HepG2 (cell line): ENCODE measurements at regions not wholly inside any gene's neighbourhood (a gene's known extent, or its start where the extent isn't known, plus 50 kb on each side); places are given as distances from the start of the nearest gene placed in this dataset.
A peak's percentile ranks its signal among the peaks of the same experiment; 100 is the strongest.

Experiments used
- ATAC-seq: fragments of 200-7000 bp; cut with Tn5 transposase; 3 replicates; pipeline ENCODE4 v1.9.1; 2020; ENCODE audit warnings: mild to moderate bottlenecking, moderate library complexity
- BruUV-seq: library from RNA; stranded (reverse); fragments of 400-500 nt; replicated peaks from 2 replicates; lab custom pipeline; 2021; lab: Mats Ljungman, UMichigan
- CTCF ChIA-PET: fragments of 300-600 bp; formaldehyde crosslinking; extraction: SDS; loops from one replicate; lab custom pipeline; 2021; ENCODE audit warnings: low total read pairs, inconsistent platforms, low intra/inter-chr PET ratio; lab: Yijun Ruan, JAX
- POLR2A ChIA-PET: fragments of 350-600 bp; sonication (Branson Sonifier 250); formaldehyde crosslinking; loops from one replicate; lab custom pipeline; 2020; ENCODE audit warnings: antibody characterized with exemption, inconsistent platforms; lab: Yijun Ruan, JAX
- DNase-seq: peaks from one replicate; pipeline ENCODE4 v3.0.0-alpha.2; 2015; ENCODE audit warnings: low spot score
- FAIRE-seq: peaks from 3 replicates; lab custom pipeline; 2011; peaks lifted over from hg19 to GRCh38; lab: Jason Lieb, UNC
- H2AFZ ChIP-seq: one replicate; pipeline ENCODE4 v1.6.1; 2011; ENCODE audit warnings: low read length, inconsistent platforms
- H3K27ac ChIP-seq: fragments of 300-600 bp; 3 replicates; pipeline ENCODE4 v1.8.0; 2011; ENCODE audit warnings: mixed run types, mild to moderate bottlenecking, mixed read lengths, low read length, inconsistent platforms; ENCODE audit not compliant: insufficient read depth; ENCODE audit errors: extremely low read length
- H3K27me3 ChIP-seq, 2 experiments: fragments of 200-600 bp in 1 of 2; 2 replicates in 1 of 2; 3 replicates in 1 of 2; pipeline versions ENCODE4 v1.6.0 to v1.8.0; 2011; ENCODE audit warnings: low read length in 2 of 2, mild to moderate bottlenecking in 2 of 2, moderate library complexity in 2 of 2, inconsistent platforms in 1 of 2; ENCODE audit not compliant: insufficient read depth in 2 of 2, control insufficient read depth in 1 of 2
- H3K36me3 ChIP-seq, 2 experiments: fragments of 200-600 bp in 1 of 2; replicated peaks in 1 of 2; 2 replicates in 1 of 2; 3 replicates in 1 of 2; pipeline versions ENCODE4 v1.5.1 to v1.8.0; 2011; ENCODE audit warnings: low read length in 2 of 2, inconsistent platforms in 1 of 2; ENCODE audit not compliant: insufficient read depth in 2 of 2, control insufficient read depth in 1 of 2
- H3K4me1 ChIP-seq: 2 replicates; pipeline ENCODE4 v1.5.1; 2012; ENCODE audit warnings: low read length, inconsistent platforms; ENCODE audit not compliant: insufficient read depth
- H3K4me2 ChIP-seq: 2 replicates; pipeline ENCODE4 v1.6.0; 2011; ENCODE audit warnings: low read depth, low read length, inconsistent platforms
- H3K4me3 ChIP-seq, 3 experiments: fragments of 200-600 bp in 1 of 3; sonication (generic), shearing (Covaris generic) in 1 of 3; replicated peaks in 1 of 3; 2 replicates each; pipeline ENCODE4 v1.5.1; 2011 to 2016; ENCODE audit warnings: low read length in 3 of 3, inconsistent platforms in 2 of 3, low read depth in 2 of 3, mild to moderate bottlenecking in 2 of 3, control low read depth in 1 of 3, mixed read lengths in 1 of 3; ENCODE audit not compliant: insufficient read depth in 1 of 3
- H3K79me2 ChIP-seq: one replicate; pipeline ENCODE4 v1.6.1; 2011; ENCODE audit warnings: low read length, inconsistent platforms; ENCODE audit not compliant: insufficient read depth
- H3K9ac ChIP-seq: 2 replicates; pipeline ENCODE4 v1.6.0; 2011; ENCODE audit warnings: mild to moderate bottlenecking, low read depth, low read length, inconsistent platforms; ENCODE audit not compliant: insufficient read depth
- H3K9me3 ChIP-seq: 2 replicates; pipeline ENCODE4 v1.5.1; 2012; ENCODE audit warnings: mild to moderate bottlenecking, low read length
- H4K20me1 ChIP-seq: 2 replicates; pipeline ENCODE4 v1.6.0; 2011; ENCODE audit warnings: inconsistent platforms, mild to moderate bottlenecking, low read length, moderate library complexity; ENCODE audit not compliant: insufficient read depth
- CBFB ChIP-seq: sonication (generic); formaldehyde crosslinking; IDR thresholded peaks from 2 replicates; pipeline ENCODE4 v1.4.0; 2020; ENCODE audit warnings: missing genetic modification reagents
- CCDC6 ChIP-seq: sonication (generic); formaldehyde crosslinking; IDR thresholded peaks from 2 replicates; pipeline ENCODE4 v1.8.1; 2022; ENCODE audit warnings: mild to moderate bottlenecking, missing genetic modification reagents, moderate library complexity
- CREM ChIP-seq, 2 experiments: sonication (generic) in 1 of 2; formaldehyde crosslinking in 1 of 2; IDR thresholded peaks; 2 replicates each; pipeline versions ENCODE4 v1.4.0 to v1.6.1; 2016 to 2020; ENCODE audit warnings: antibody characterized with exemption in 1 of 2, mild to moderate bottlenecking in 1 of 2, missing genetic modification reagents in 1 of 2
- JDP2 ChIP-seq: sonication (generic); formaldehyde crosslinking; IDR thresholded peaks from 2 replicates; pipeline ENCODE4 v1.8.1; 2022; ENCODE audit warnings: missing genetic modification reagents, borderline replicate concordance
- REPIN1 ChIP-seq: sonication (generic); formaldehyde crosslinking; IDR thresholded peaks from 2 replicates; pipeline ENCODE4 v1.8.0; 2022; ENCODE audit warnings: missing genetic modification reagents, low read depth, mild to moderate bottlenecking, borderline replicate concordance
- ZFP62 ChIP-seq: sonication (generic); formaldehyde crosslinking; IDR thresholded peaks from 2 replicates; pipeline ENCODE4 v1.4.0; 2020; ENCODE audit warnings: missing genetic modification reagents
- ZNF234 ChIP-seq: sonication (generic); formaldehyde crosslinking; conservative IDR thresholded peaks from 2 replicates; pipeline ENCODE4 v1.5.1; 2020; ENCODE audit warnings: mild to moderate bottlenecking, missing genetic modification reagents
- ZNF792 ChIP-seq: IDR thresholded peaks from 2 replicates; pipeline ENCODE4 v1.6.1; 2016
- ZSCAN22 ChIP-seq: sonication (generic); formaldehyde crosslinking; IDR thresholded peaks from 2 replicates; pipeline ENCODE4 v1.4.0; 2020; ENCODE audit warnings: mild to moderate bottlenecking, missing genetic modification reagents
- WGBS: methylation state at CpG from one replicate; pipeline ENCODE4 v1.1.6; 2017; ENCODE audit warnings: low lambda C conversion rate; 5-methylcytosine and 5-hydroxymethylcytosine counted together
- in situ Hi-C: cut with HindIII; loops from 2 replicates; pipeline ENCODE4 v1.10.0; 2017; ENCODE audit warnings: low pct_unique_long_range_greater_than_20kb; ENCODE audit not compliant: extremely low pct_ligation_motif_present
- intact Hi-C: fragments of 100-400 bp; cut with micrococcal nuclease; formaldehyde crosslinking; loops from one replicate; pipeline ENCODE4 v1.10.0; 2022; ENCODE audit not compliant: unreplicated experiment
- TF ChIP-seq, protein P1 (sequence below): sonication (generic); formaldehyde crosslinking; IDR thresholded peaks from 2 replicates; pipeline ENCODE4 v1.4.0; 2020; ENCODE audit warnings: missing genetic modification reagents; ENCODE audit errors: not compliant biosample characterization
- TF ChIP-seq, protein P2 (sequence below): sonication (generic); formaldehyde crosslinking; IDR thresholded peaks from 2 replicates; pipeline ENCODE4 v1.4.0; 2020; ENCODE audit warnings: missing genetic modification reagents

DNA sequence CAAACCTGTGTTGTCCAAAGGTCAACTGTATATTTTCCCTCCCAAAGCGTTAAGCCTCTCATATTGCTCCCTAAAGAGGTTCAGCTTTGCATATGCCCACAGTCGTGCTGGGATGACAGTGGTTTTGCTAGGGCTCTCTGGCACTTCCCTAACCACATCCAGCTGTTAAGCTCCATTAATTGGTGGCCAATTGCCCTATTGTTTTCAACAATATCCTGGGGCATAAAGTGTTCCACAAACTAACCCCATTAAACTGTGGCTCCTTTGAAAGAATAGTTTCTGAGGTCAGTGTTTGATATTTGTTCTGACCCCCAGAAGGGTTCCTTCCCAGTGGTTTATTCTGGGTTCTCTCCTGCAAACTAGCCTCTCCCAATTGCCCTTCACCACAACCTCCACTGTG, 194.5 kb downstream of the HSD17B3 start:
- Histone ChIP-seq H3K79me2 (no peaks in the 10 kb centered on the region), H3K27me3 (no peaks in the 10 kb centered on the region), H3K27ac (no peak overlapping the region), H3K9ac (no peak overlapping the region), H3K4me3 (no peak overlapping the region), H3K9me3 (no peaks in the 10 kb centered on the region), H3K4me1 (peaks cover 10% of the 10 kb centered on the region; the same call in 1 of the 2 replicates), H3K4me2 (peak overlapping the region; percentile 2; the same call in 1 of the 2 replicates), H4K20me1 (no peaks in the 10 kb centered on the region), H3K36me3 (no peaks in the 10 kb centered on the region), H2AFZ (no peak overlapping the region)
- intact Hi-C loops = no loop called here
- in situ Hi-C loops = no loop called here
- CTCF ChIA-PET = no interaction called here
- BruUV-seq = no TSS peak
- WGBS = no CpG with 5 or more reads among the region's 2 CpGs
- POLR2A ChIA-PET = no interaction called here
- no peak for FAIRE-seq
- no peak; the same call in 2 of the 3 replicates for ATAC-seq
- no peak for TF ChIP-seq CCDC6 (CRISPR knock-in tag)
- TF ChIP-seq, protein P1, sequence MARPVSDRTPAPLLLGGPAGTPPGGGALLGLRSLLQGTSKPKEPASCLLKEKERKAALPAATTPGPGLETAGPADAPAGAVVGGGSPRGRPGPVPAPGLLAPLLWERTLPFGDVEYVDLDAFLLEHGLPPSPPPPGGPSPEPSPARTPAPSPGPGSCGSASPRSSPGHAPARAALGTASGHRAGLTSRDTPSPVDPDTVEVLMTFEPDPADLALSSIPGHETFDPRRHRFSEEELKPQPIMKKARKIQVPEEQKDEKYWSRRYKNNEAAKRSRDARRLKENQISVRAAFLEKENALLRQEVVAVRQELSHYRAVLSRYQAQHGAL (CRISPR knock-in tag) = no peak
- TF ChIP-seq ZNF234 (CRISPR knock-in tag) = no peak
- no peak for DNase-seq

DNA sequence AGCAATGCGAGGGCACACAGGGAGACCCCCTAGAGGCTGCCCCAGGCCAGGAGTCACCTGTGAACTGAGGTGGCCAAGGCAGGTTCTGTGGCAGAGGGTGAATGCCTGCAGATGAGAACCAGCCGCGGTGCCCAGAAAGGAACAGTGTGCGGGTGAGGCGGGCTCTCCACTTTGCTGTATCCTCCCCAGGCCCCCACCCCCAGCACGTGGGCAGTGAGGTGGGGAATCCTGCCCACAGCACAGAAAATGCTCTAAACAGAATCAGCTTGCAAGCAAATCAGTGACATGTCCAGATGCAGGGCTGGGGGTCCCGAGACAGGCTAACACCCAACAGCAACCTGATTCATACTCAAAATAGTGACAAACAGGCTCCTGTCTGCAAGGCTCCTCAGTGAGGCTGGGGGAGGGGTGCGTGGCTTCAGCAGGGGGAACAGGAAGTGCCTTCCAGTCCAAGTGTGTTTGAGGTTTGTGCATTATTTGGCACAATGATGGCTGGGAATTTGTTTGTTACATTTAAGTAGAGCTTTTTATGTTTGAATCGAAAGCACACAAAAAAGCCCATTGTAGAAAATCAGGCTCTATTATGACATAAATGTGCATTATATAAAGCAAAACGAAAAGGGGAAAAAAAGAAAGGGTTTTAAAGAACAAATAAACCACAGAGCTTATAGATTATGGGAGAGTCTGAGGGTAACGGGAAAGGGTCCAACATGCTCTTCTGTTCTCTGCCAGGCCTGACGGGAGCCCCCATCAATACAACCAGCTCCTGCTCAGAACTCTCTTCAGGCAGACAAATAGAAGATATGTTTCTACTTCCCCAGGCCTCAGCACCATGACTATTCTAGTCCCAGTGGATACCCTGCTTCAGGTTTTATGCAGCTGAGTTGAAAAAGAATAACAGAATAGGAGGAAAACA, 201.3 kb downstream of the HSD17B3 start:
- Histone ChIP-seq H3K36me3 (no peaks in the 10 kb centered on the region), H3K79me2 (no peaks in the 10 kb centered on the region), H4K20me1 (no peaks in the 10 kb centered on the region), H3K9ac (no peak overlapping the region), H3K27ac (no peak overlapping the region), H3K4me2 (no peak overlapping the region), H3K27me3 (no peaks in the 10 kb centered on the region), H3K4me1 (no peaks in the 10 kb centered on the region), H2AFZ (no peak overlapping the region), H3K4me3 (no peak overlapping the region), H3K9me3 (no peaks in the 10 kb centered on the region)
- intact Hi-C loops (no loop called here), in situ Hi-C loops (no loop called here)
- ATAC-seq (no peak), FAIRE-seq (no peak), DNase-seq (no peak)
- BruUV-seq = no TSS peak
- ChIA-PET POLR2A (no interaction called here), CTCF (no interaction called here)
- 29% methylated on average over 7 of the region's 12 CpGs for WGBS
- TF ChIP-seq ZSCAN22 (CRISPR knock-in tag) = no peak
- no peak for TF ChIP-seq CREM (IDR thresholded peaks at IDR 0.05)
- no peak for TF ChIP-seq CREM (CRISPR knock-in tag; IDR thresholded peaks at IDR 0.05)
- TF ChIP-seq REPIN1 (CRISPR knock-in tag) = no peak
- TF ChIP-seq ZNF792 (CRISPR knock-in tag) = no peak
- TF ChIP-seq ZFP62 (CRISPR knock-in tag) = no peak
- TF ChIP-seq JDP2 (CRISPR knock-in tag) = no peak
- TF ChIP-seq, protein P2, sequence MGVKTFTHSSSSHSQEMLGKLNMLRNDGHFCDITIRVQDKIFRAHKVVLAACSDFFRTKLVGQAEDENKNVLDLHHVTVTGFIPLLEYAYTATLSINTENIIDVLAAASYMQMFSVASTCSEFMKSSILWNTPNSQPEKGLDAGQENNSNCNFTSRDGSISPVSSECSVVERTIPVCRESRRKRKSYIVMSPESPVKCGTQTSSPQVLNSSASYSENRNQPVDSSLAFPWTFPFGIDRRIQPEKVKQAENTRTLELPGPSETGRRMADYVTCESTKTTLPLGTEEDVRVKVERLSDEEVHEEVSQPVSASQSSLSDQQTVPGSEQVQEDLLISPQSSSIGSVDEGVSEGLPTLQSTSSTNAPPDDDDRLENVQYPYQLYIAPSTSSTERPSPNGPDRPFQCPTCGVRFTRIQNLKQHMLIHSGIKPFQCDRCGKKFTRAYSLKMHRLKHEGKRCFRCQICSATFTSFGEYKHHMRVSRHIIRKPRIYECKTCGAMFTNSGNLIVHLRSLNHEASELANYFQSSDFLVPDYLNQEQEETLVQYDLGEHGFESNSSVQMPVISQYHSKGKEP (CRISPR knock-in tag) = no peak
- TF ChIP-seq CBFB (CRISPR knock-in tag) = no peak
